IMR-90 (cell line): ENCODE measurements at regions not wholly inside any gene's neighbourhood (a gene's known extent, or its start where the extent isn't known, plus 50 kb on each side); places are given as distances from the start of the nearest gene placed in this dataset.
"Not testable (repeated sequence)": the region's sequence is repeated elsewhere in the genome, so short reads cannot be mapped to it uniquely, and the experiment has no call there.

ENCODE experiments used
- ATAC-seq: fragments of 200-7000 bp; cut with Tn5 transposase; 2 replicates; pipeline ENCODE4 v1.9.1; 2020; ENCODE audit warnings: low read depth, mild to moderate bottlenecking, moderate library complexity
- BruUV-seq: library from RNA; stranded (reverse); fragments of 400-500 nt; replicated peaks from 2 replicates; lab custom pipeline; 2021; lab: Mats Ljungman, UMichigan
- CTCF ChIA-PET: fragments of 300-600 bp; formaldehyde crosslinking; extraction: SDS; loops from one replicate; lab custom pipeline; 2021; ENCODE audit warnings: antibody characterized with exemption; lab: Yijun Ruan, JAX
- POLR2A ChIA-PET: fragments of 300-600 bp; sonication (Branson Sonifier 250); formaldehyde crosslinking; loops from one replicate; lab custom pipeline; 2022; ENCODE audit warnings: antibody characterized with exemption; ENCODE audit not compliant: unreplicated experiment; lab: Charles Lee
- DNase-seq: peaks from one replicate; pipeline ENCODE4 v3.0.0; 2013
- H2AFZ ChIP-seq: replicated peaks from 2 replicates; pipeline ENCODE3; 2013; ENCODE audit warnings: low read length, mild to moderate bottlenecking; ENCODE audit not compliant: poor library complexity
- H2AK5ac ChIP-seq: 2 replicates; pipeline ENCODE4 v1.6.1; 2013; ENCODE audit warnings: low read depth, low read length, inconsistent platforms
- H2AK9ac ChIP-seq: replicated peaks from 2 replicates; pipeline ENCODE3; 2013; ENCODE audit warnings: mild to moderate bottlenecking, low read depth, low read length, moderate library complexity; ENCODE audit not compliant: poor library complexity
- H2BK120ac ChIP-seq: 2 replicates; pipeline ENCODE4 v1.6.1; 2013; ENCODE audit warnings: low read depth, low read length, inconsistent platforms
- H2BK15ac ChIP-seq: 3 replicates; pipeline ENCODE4 v1.6.1; 2013; ENCODE audit warnings: low read depth, low read length, inconsistent platforms
- H2BK20ac ChIP-seq: 2 replicates; pipeline ENCODE4 v1.6.1; 2013; ENCODE audit warnings: low read depth, mild to moderate bottlenecking, inconsistent platforms, low read length, moderate library complexity
- H2BK5ac ChIP-seq: 2 replicates; pipeline ENCODE4 v1.6.1; 2013; ENCODE audit warnings: mild to moderate bottlenecking, low read depth, low read length, inconsistent platforms; ENCODE audit not compliant: poor library complexity, severe bottlenecking
- H3K14ac ChIP-seq: replicated peaks from 2 replicates; pipeline ENCODE4 v1.6.1; 2013; ENCODE audit warnings: low read depth, low read length, inconsistent platforms
- H3K18ac ChIP-seq: 2 replicates; pipeline ENCODE4 v1.6.1; 2013; ENCODE audit warnings: low read depth, low read length, control low read depth
- H3K23ac ChIP-seq: 2 replicates; pipeline ENCODE4 v1.6.1; 2013; ENCODE audit warnings: low read depth, low read length, inconsistent platforms
- H3K27ac ChIP-seq: 2 replicates; pipeline ENCODE4 v1.5.1; 2013; ENCODE audit warnings: mild to moderate bottlenecking, control low read depth, low read length; ENCODE audit not compliant: insufficient read depth
- H3K27me3 ChIP-seq: 2 replicates; pipeline ENCODE4 v1.6.1; 2013; ENCODE audit warnings: low read length; ENCODE audit not compliant: control insufficient read depth, insufficient read depth
- H3K36me3 ChIP-seq: 2 replicates; pipeline ENCODE4 v1.6.1; 2013; ENCODE audit warnings: low read length, mixed read lengths; ENCODE audit not compliant: control insufficient read depth, insufficient read depth
- H3K4ac ChIP-seq: 2 replicates; pipeline ENCODE4 v1.6.1; 2013; ENCODE audit warnings: low read depth, low read length, inconsistent platforms
- H3K4me1 ChIP-seq: 2 replicates; pipeline ENCODE4 v1.6.1; 2013; ENCODE audit warnings: low read length, mixed read lengths; ENCODE audit not compliant: control insufficient read depth, insufficient read depth
- H3K4me2 ChIP-seq: 2 replicates; pipeline ENCODE4 v1.6.1; 2013; ENCODE audit warnings: low read depth, mild to moderate bottlenecking, control low read depth, low read length, moderate library complexity
- H3K4me3 ChIP-seq: 2 replicates; pipeline ENCODE4 v1.5.1; 2013; ENCODE audit warnings: low read depth, mild to moderate bottlenecking, control low read depth, low read length, moderate library complexity; ENCODE audit not compliant: insufficient read depth
- H3K56ac ChIP-seq: 2 replicates; pipeline ENCODE4 v1.6.1; 2013; ENCODE audit warnings: low read length, inconsistent platforms; ENCODE audit not compliant: insufficient read depth; ENCODE audit errors: extremely low read depth
- H3K79me1 ChIP-seq, 2 experiments: 2 replicates each; pipeline ENCODE4 v1.6.1; 2013; ENCODE audit warnings: low read length in 2 of 2, inconsistent platforms in 1 of 2, low read depth in 1 of 2
- H3K9ac ChIP-seq: 2 replicates; pipeline ENCODE4 v1.6.1; 2013; ENCODE audit warnings: low read depth, low read length, control low read depth
- H3K9me1 ChIP-seq: 2 replicates; pipeline ENCODE4 v1.6.1; 2013; ENCODE audit warnings: low read length, inconsistent platforms; ENCODE audit not compliant: insufficient read depth
- H3K9me3 ChIP-seq: 2 replicates; pipeline ENCODE4 v1.6.1; 2013; ENCODE audit warnings: low read length; ENCODE audit not compliant: control insufficient read depth, insufficient read depth
- H4K20me1 ChIP-seq: 2 replicates; pipeline ENCODE4 v1.6.1; 2013; ENCODE audit warnings: low read length, inconsistent platforms; ENCODE audit not compliant: insufficient read depth
- H4K5ac ChIP-seq: 2 replicates; pipeline ENCODE4 v1.6.1; 2013; ENCODE audit warnings: mild to moderate bottlenecking, low read depth, low read length, control low read depth
- H4K8ac ChIP-seq, 2 experiments: 2 replicates each; pipeline ENCODE4 v1.6.1; 2013; ENCODE audit warnings: low read depth in 2 of 2, low read length in 2 of 2, control low read depth in 1 of 2, inconsistent platforms in 1 of 2
- H4K91ac ChIP-seq: 2 replicates; pipeline ENCODE4 v1.6.1; 2013; ENCODE audit warnings: low read depth, low read length, inconsistent platforms; ENCODE audit not compliant: insufficient read depth
- WGBS, 2 experiments: methylation state at CpG; one replicate each; pipeline versions ENCODE4 v1.1.5 to v1.1.7; 2013; ENCODE audit warnings: missing lambda C conversion rate in 2 of 2; ENCODE audit not compliant: insufficient read length in 1 of 2; ENCODE audit errors: extremely low coverage in 2 of 2; 5-methylcytosine and 5-hydroxymethylcytosine counted together
- dilution Hi-C: fragments of 300-500 bp; cut with HindIII; formaldehyde crosslinking; loops from one replicate; pipeline ENCODE4 v1.14.3; 2018; ENCODE audit warnings: low sequenced_read_pairs; ENCODE audit not compliant: unreplicated experiment
- in situ Hi-C: fragments of 300-500 bp; cut with MboI; formaldehyde crosslinking; loops from 3 replicates; pipeline ENCODE4 v1.14.3; 2019; ENCODE audit warnings: low sequenced_read_pairs, inconsistent platforms, mixed read lengths
- intact Hi-C: fragments of 100-400 bp; cut with micrococcal nuclease; formaldehyde crosslinking; loops from 2 replicates; pipeline ENCODE4 v1.10.0; 2022

DNA sequence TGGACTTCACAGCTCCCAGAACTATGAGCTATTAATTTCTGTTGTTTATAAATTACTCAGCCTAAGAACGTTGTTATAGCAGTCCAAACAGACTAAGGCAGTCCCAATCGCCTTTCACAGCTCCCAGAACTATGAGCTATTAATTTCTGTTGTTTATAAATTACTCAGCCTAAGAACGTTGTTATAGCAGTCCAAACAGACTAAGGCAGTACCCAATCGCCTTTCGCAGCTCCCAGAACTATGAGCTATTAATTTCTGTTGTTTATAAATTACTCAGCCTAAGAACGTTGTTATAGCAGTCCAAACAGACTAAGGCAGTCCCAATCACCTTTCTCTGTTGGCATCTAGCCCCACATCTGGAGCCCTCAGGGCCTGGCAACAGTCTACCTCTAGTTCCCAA lies 117.0 kb upstream of the ASB18 start:
- POLR2A ChIA-PET, H3K18ac ChIP-seq, CTCF ChIA-PET: not testable (repeated sequence)

DNA sequence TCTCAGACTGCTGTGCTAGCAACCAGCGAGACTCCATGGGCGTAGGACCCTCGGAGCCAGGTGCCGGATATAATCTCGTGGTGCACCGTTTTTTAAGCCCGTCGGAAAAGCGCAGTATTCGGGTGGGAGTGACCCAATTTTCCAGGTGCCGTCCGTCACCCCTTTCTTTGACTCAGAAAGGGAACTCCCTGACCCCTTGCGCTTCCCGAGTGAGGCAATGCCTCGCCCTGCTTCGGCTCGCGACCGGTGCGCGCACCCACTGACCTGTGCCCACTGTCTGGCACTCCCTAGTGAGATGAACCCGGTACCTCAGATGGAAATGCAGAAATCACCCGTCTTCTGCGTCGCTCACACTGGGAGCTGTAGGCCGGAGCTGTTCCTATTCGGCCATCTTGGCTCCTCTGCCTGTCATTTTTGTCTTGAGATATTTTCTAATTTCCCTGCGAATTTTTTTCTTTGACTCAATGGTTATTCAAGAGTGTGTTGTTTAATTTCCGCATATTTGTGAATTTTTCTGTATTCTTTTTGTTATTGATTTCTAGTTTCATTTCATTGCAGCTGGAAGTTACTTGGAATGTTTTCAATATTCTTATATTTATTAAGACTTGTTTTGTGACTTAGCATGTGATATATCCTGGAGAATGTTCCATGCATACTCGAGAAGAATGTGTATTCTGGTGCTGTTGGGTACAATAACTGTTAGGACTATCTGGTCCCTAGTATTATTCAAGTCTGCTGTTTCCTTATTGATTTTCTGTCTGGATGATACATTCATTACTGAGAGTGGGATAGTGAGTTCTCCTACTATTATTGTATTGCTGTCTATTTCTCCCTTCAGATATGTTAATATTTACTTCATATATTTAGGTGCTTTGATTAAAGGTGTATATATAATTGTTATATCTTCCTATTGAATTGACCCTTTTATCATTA lies 125.3 kb upstream of the ASB18 start:
- H3K9me1 ChIP-seq, H3K36me3 ChIP-seq, H4K20me1 ChIP-seq, H3K4me3 ChIP-seq, POLR2A ChIA-PET, H4K5ac ChIP-seq, H3K27me3 ChIP-seq, H3K23ac ChIP-seq, H4K91ac ChIP-seq, H3K56ac ChIP-seq, H2AFZ ChIP-seq, intact Hi-C loops, H3K79me1 ChIP-seq, H2BK120ac ChIP-seq, H3K18ac ChIP-seq, ATAC-seq, DNase-seq, dilution Hi-C loops, H3K9me3 ChIP-seq, H2AK5ac ChIP-seq, H3K14ac ChIP-seq, H3K4me2 ChIP-seq, H2BK20ac ChIP-seq, H4K8ac ChIP-seq, H3K27ac ChIP-seq, H2BK15ac ChIP-seq, in situ Hi-C loops, H2BK5ac ChIP-seq, H3K4ac ChIP-seq, H2AK9ac ChIP-seq, H3K9ac ChIP-seq, H3K4me1 ChIP-seq, BruUV-seq, CTCF ChIA-PET: not testable (repeated sequence)
- 60% methylated on average over 1 of the region's 30 CpGs; no CpG with 5 or more reads in 1 of the 2 experiments for WGBS, 2 experiments

More for the DNA sequence above, 117.0 kb upstream of the ASB18 start:
- H4K20me1 ChIP-seq, H3K9me3 ChIP-seq, H4K91ac ChIP-seq, H3K56ac ChIP-seq, H3K36me3 ChIP-seq, H3K79me1 ChIP-seq, H3K27ac ChIP-seq, DNase-seq, H3K14ac ChIP-seq, H3K23ac ChIP-seq, H2BK120ac ChIP-seq, H3K9me1 ChIP-seq, H2AK9ac ChIP-seq, H2AK5ac ChIP-seq, H3K4ac ChIP-seq, H2BK15ac ChIP-seq, intact Hi-C loops, ATAC-seq, H2BK5ac ChIP-seq, H3K4me2 ChIP-seq, H2AFZ ChIP-seq, H2BK20ac ChIP-seq, H4K8ac ChIP-seq, H3K9ac ChIP-seq, in situ Hi-C loops, H3K4me1 ChIP-seq, BruUV-seq, H3K27me3 ChIP-seq, dilution Hi-C loops, H3K4me3 ChIP-seq, H4K5ac ChIP-seq: not testable (repeated sequence)
- no CpG with 5 or more reads among the region's 6 CpGs for WGBS, 2 experiments
